ENCODE measurements at regions not wholly inside any gene's neighbourhood (a gene's known extent, or its start where the extent isn't known, plus 50 kb on each side); places are given as distances from the start of the nearest gene placed in this dataset.

GRCh38 chr16:50495673-50496072, 52.5 kb upstream of the NKD1 start:
- no peak overlapping the region for H3K27ac ChIP-seq (ENCODE audit: low read length)
- TF ChIP-seq POLR2AphosphoS5 (IDR thresholded peaks at IDR 0.05) = no peak
- no peak for TF ChIP-seq SMC3 (conservative IDR thresholded peaks at IDR 0.05; ENCODE audit: poor library complexity)
- no peak for TF ChIP-seq EP300 (conservative IDR thresholded peaks at IDR 0.05; ENCODE audit: poor library complexity, severe bottlenecking)
- no peak for TF ChIP-seq TAF1 (IDR thresholded peaks at IDR 0.05; ENCODE audit: low read depth)
- TF ChIP-seq CTCF (IDR thresholded peaks at IDR 0.05; ENCODE audit: poor library complexity, severe bottlenecking) = no peak
- TF ChIP-seq EZH2 (IDR thresholded peaks at IDR 0.05; ENCODE audit: borderline replicate concordance, insufficient read depth, low read length, poor library complexity, severe bottlenecking) = no peak
- TF ChIP-seq RAD21 (conservative IDR thresholded peaks at IDR 0.05) = no peak
- no peak for TF ChIP-seq MXI1 (conservative IDR thresholded peaks at IDR 0.05; ENCODE audit: poor library complexity, severe bottlenecking)
- TF ChIP-seq REST (IDR thresholded peaks at IDR 0.05; ENCODE audit: borderline replicate concordance) = no peak
- H2AFZ ChIP-seq (ENCODE audit: low read depth, low read length) = no peak overlapping the region

GRCh38 chr16:50494501-50495491, 53.4 kb upstream of the NKD1 start:
- no peaks in the 10 kb centered on the region for H3K27me3 ChIP-seq (ENCODE audit: insufficient read depth, low read depth, low read length)
- TF ChIP-seq CTCF (IDR thresholded peaks at IDR 0.05; ENCODE audit: poor library complexity, severe bottlenecking) = no peak
- TF ChIP-seq RAD21 (conservative IDR thresholded peaks at IDR 0.05) = no peak
- no peak for TF ChIP-seq TAF1 (IDR thresholded peaks at IDR 0.05; ENCODE audit: low read depth)
- TF ChIP-seq MXI1 (conservative IDR thresholded peaks at IDR 0.05; ENCODE audit: poor library complexity, severe bottlenecking) = no peak
- TF ChIP-seq REST (IDR thresholded peaks at IDR 0.05; ENCODE audit: borderline replicate concordance) = no peak
- TF ChIP-seq SMC3 (conservative IDR thresholded peaks at IDR 0.05; ENCODE audit: poor library complexity) = no peak
- no peak for TF ChIP-seq EZH2 (IDR thresholded peaks at IDR 0.05; ENCODE audit: borderline replicate concordance, insufficient read depth, low read length, poor library complexity, severe bottlenecking)
- no peak for TF ChIP-seq POLR2AphosphoS5 (IDR thresholded peaks at IDR 0.05)
- TF ChIP-seq EP300 (conservative IDR thresholded peaks at IDR 0.05; ENCODE audit: poor library complexity, severe bottlenecking) = no peak

More at GRCh38 chr16:50495673-50496072, 52.5 kb upstream of the NKD1 start:
- Histone ChIP-seq H3K4me3 (ENCODE audit: low read length) (no peak overlapping the region), H4K20me1 (ENCODE audit: insufficient read depth) (no peaks in the 10 kb centered on the region), H3K9me3 (ENCODE audit: low read length) (no peaks in the 10 kb centered on the region), H3K9ac (ENCODE audit: low read length) (no peak overlapping the region), H3K36me3 (ENCODE audit: insufficient read depth, low read length) (no peaks in the 10 kb centered on the region), H3F3A (ENCODE audit: insufficient read depth, low read length, poor library complexity, severe bottlenecking) (no peaks in the 10 kb centered on the region), H3K27me3 (ENCODE audit: insufficient read depth, low read depth, low read length) (no peaks in the 10 kb centered on the region), H3K9me2 (ENCODE audit: insufficient read depth, low read length) (no peaks in the 10 kb centered on the region), H3K79me2 (replicated peaks; ENCODE audit: insufficient read depth, low read length) (no peaks in the 10 kb centered on the region), H3K4me2 (ENCODE audit: low read length) (no peak overlapping the region)

More at GRCh38 chr16:50494501-50495491, 53.4 kb upstream of the NKD1 start:
- H3K9me3 ChIP-seq (ENCODE audit: low read length) = no peaks in the 10 kb centered on the region
- no peaks in the 10 kb centered on the region for H3K79me2 ChIP-seq (replicated peaks; ENCODE audit: insufficient read depth, low read length)
- H3F3A ChIP-seq (ENCODE audit: insufficient read depth, low read length, poor library complexity, severe bottlenecking) = no peaks in the 10 kb centered on the region
- no peak overlapping the region for H3K4me2 ChIP-seq (ENCODE audit: low read length)
- no peak overlapping the region for H2AFZ ChIP-seq (ENCODE audit: low read depth, low read length)
- H3K9ac ChIP-seq (ENCODE audit: low read length) = no peak overlapping the region
- no peaks in the 10 kb centered on the region for H4K20me1 ChIP-seq (ENCODE audit: insufficient read depth)
- no peak overlapping the region for H3K4me3 ChIP-seq (ENCODE audit: low read length)
- no peaks in the 10 kb centered on the region for H3K9me2 ChIP-seq (ENCODE audit: insufficient read depth, low read length)
- H3K27ac ChIP-seq (ENCODE audit: low read length) = no peak overlapping the region
- no peaks in the 10 kb centered on the region for H3K36me3 ChIP-seq (ENCODE audit: insufficient read depth, low read length)
